H1 (cell line): ENCODE measurements at regions not wholly inside any gene's neighbourhood (a gene's known extent, or its start where the extent isn't known, plus 50 kb on each side); places are given as distances from the start of the nearest gene placed in this dataset.

Source experiments
- CTCF ChIA-PET: fragments of 300-600 bp; sonication (Branson Sonifier 250); formaldehyde crosslinking; loops from one replicate; lab custom pipeline; 2021; ENCODE audit not compliant: partially characterized antibody; lab: Charles Lee
- POLR2A ChIA-PET: fragments of 300-600 bp; sonication (Branson Sonifier 250); formaldehyde crosslinking; loops from one replicate; lab custom pipeline; 2021; ENCODE audit warnings: inconsistent platforms; ENCODE audit not compliant: partially characterized antibody; lab: Charles Lee
- DNase-seq, 2 experiments: peaks; one replicate each; pipeline versions ENCODE4 v3.0.0 to v3.0.0-alpha.2; 2010 to 2022; ENCODE audit warnings: low spot score in 2 of 2, low read depth in 1 of 2, mixed read lengths in 1 of 2
- FAIRE-seq: peaks from 2 replicates; lab custom pipeline; 2011; peaks lifted over from hg19 to GRCh38; lab: Jason Lieb, UNC
- H2AFZ ChIP-seq: 2 replicates; pipeline ENCODE4 v1.8.1; 2012; ENCODE audit warnings: low read length, inconsistent platforms
- H2AK5ac ChIP-seq: 2 replicates; pipeline ENCODE4 v1.6.1; 2013; ENCODE audit warnings: low read depth, low read length
- H2BK120ac ChIP-seq: replicated peaks from 2 replicates; pipeline ENCODE3; 2013; ENCODE audit warnings: low read depth, low read length, inconsistent platforms
- H2BK12ac ChIP-seq: 2 replicates; pipeline ENCODE4 v1.6.1; 2013; ENCODE audit warnings: low read depth, low read length
- H2BK15ac ChIP-seq: 2 replicates; pipeline ENCODE4 v1.6.1; 2013; ENCODE audit warnings: low read length
- H2BK20ac ChIP-seq: 2 replicates; pipeline ENCODE4 v1.6.1; 2013; ENCODE audit warnings: low read length
- H2BK5ac ChIP-seq: 2 replicates; pipeline ENCODE4 v1.6.1; 2013; ENCODE audit warnings: low read depth, low read length
- H3K14ac ChIP-seq: 2 replicates; pipeline ENCODE4 v1.6.1; 2013; ENCODE audit warnings: inconsistent platforms; ENCODE audit not compliant: insufficient read length
- H3K18ac ChIP-seq: 2 replicates; pipeline ENCODE4 v1.6.1; 2013; ENCODE audit warnings: low read length; ENCODE audit errors: extremely low read depth
- H3K23ac ChIP-seq: 2 replicates; pipeline ENCODE4 v1.6.1; 2013; ENCODE audit warnings: inconsistent platforms; ENCODE audit not compliant: insufficient read length
- H3K23me2 ChIP-seq: 2 replicates; pipeline ENCODE4 v1.6.1; 2013; ENCODE audit warnings: low read depth, low read length
- H3K27ac ChIP-seq: 2 replicates; pipeline ENCODE4 v1.6.1; 2011; ENCODE audit warnings: low read depth, low read length, inconsistent platforms
- H3K27me3 ChIP-seq, 4 experiments: replicated peaks in 1 of 4; 1 replicate in 1 of 4; 2 replicates in 3 of 4; pipeline versions ENCODE4 v1.6.1 to v1.8.1; 2011 to 2013; ENCODE audit warnings: low read length in 3 of 4, mild to moderate bottlenecking in 3 of 4, inconsistent platforms in 2 of 4, mixed read lengths in 2 of 4, moderate library complexity in 1 of 4; ENCODE audit not compliant: control insufficient read depth in 3 of 4, insufficient read depth in 3 of 4; ENCODE audit errors: extremely low read depth in 1 of 4
- H3K36me3 ChIP-seq, 4 experiments: 2 replicates each; pipeline versions ENCODE4 v1.6.1 to v1.8.1; 2011 to 2013; ENCODE audit warnings: mild to moderate bottlenecking in 4 of 4, low read length in 3 of 4, moderate library complexity in 2 of 4, control low read depth in 1 of 4, inconsistent platforms in 1 of 4; ENCODE audit not compliant: insufficient read depth in 4 of 4, control insufficient read depth in 2 of 4
- H3K4ac ChIP-seq: replicated peaks from 2 replicates; pipeline ENCODE3; 2013; ENCODE audit warnings: low read length, low read depth, mixed read lengths, inconsistent platforms; ENCODE audit not compliant: insufficient read length
- H3K4me1 ChIP-seq, 4 experiments: replicated peaks in 1 of 4; 1 replicate in 1 of 4; 2 replicates in 3 of 4; pipeline versions ENCODE4 v1.6.1 to v1.8.1; 2011 to 2013; ENCODE audit warnings: low read length in 3 of 4, inconsistent platforms in 2 of 4, mixed read lengths in 1 of 4; ENCODE audit not compliant: insufficient read depth in 4 of 4, control insufficient read depth in 3 of 4
- H3K4me2 ChIP-seq, 2 experiments: 2 replicates each; pipeline versions ENCODE4 v1.6.1 to v1.8.1; 2011 to 2013; ENCODE audit warnings: low read depth in 2 of 2, low read length in 2 of 2, control low read depth in 1 of 2, inconsistent platforms in 1 of 2, mild to moderate bottlenecking in 1 of 2; ENCODE audit not compliant: insufficient read depth in 1 of 2
- H3K4me3 ChIP-seq, 4 experiments: fragments of 200-600, 300-600 bp in 1 of 4; sonication (generic), shearing (Covaris generic), sonication (Bioruptor Twin) in 1 of 4; 2 replicates each; pipeline versions ENCODE4 v1.5.1 to v1.8.1; 2011 to 2016; ENCODE audit warnings: low read length in 4 of 4, low read depth in 3 of 4, control low read depth in 2 of 4, inconsistent platforms in 2 of 4, mild to moderate bottlenecking in 2 of 4, mixed read lengths in 1 of 4, moderate library complexity in 1 of 4; ENCODE audit not compliant: insufficient read depth in 2 of 4; ENCODE audit errors: extremely low read depth in 1 of 4
- H3K56ac ChIP-seq: replicated peaks from 2 replicates; pipeline ENCODE3; 2013; ENCODE audit warnings: low read depth, mild to moderate bottlenecking, mixed read lengths, low read length, inconsistent platforms; ENCODE audit not compliant: insufficient read length
- H3K79me1 ChIP-seq: 2 replicates; pipeline ENCODE4 v1.6.1; 2013; ENCODE audit warnings: low read depth, low read length, control low read depth
- H3K79me2 ChIP-seq, 2 experiments: 2 replicates each; pipeline versions ENCODE4 v1.6.1 to v1.8.1; 2012 to 2013; ENCODE audit warnings: low read length in 2 of 2, mild to moderate bottlenecking in 2 of 2, inconsistent platforms in 1 of 2; ENCODE audit not compliant: insufficient read depth in 2 of 2, control insufficient read depth in 1 of 2
- H3K9ac ChIP-seq, 4 experiments: replicated peaks in 1 of 4; 1 replicate in 1 of 4; 2 replicates in 3 of 4; pipeline versions ENCODE4 v1.6.1 to v1.8.1; 2011 to 2013; ENCODE audit warnings: low read depth in 3 of 4, low read length in 3 of 4, control low read depth in 2 of 4, mild to moderate bottlenecking in 2 of 4, moderate library complexity in 2 of 4, inconsistent platforms in 1 of 4; ENCODE audit errors: extremely low read depth in 1 of 4
- H3K9me3 ChIP-seq, 2 experiments: 2 replicates each; pipeline versions ENCODE4 v1.6.1 to v1.8.1; 2012 to 2013; ENCODE audit warnings: mild to moderate bottlenecking in 2 of 2, moderate library complexity in 2 of 2, control low read depth in 1 of 2, inconsistent platforms in 1 of 2, low read depth in 1 of 2, low read length in 1 of 2, mixed read lengths in 1 of 2; ENCODE audit not compliant: insufficient read depth in 2 of 2
- H4K20me1 ChIP-seq, 2 experiments: replicated peaks in 1 of 2; 2 replicates each; pipeline versions ENCODE3 to v1.8.1; 2011 to 2013; ENCODE audit warnings: inconsistent platforms in 2 of 2, low read length in 2 of 2, mild to moderate bottlenecking in 1 of 2; ENCODE audit not compliant: insufficient read depth in 2 of 2, control insufficient read depth in 1 of 2
- H4K5ac ChIP-seq: 2 replicates; pipeline ENCODE4 v1.6.1; 2013; ENCODE audit warnings: low read length, low read depth, mixed read lengths, inconsistent platforms; ENCODE audit not compliant: insufficient read length
- H4K8ac ChIP-seq: 2 replicates; pipeline ENCODE4 v1.8.0; 2013; ENCODE audit warnings: mild to moderate bottlenecking, moderate library complexity, low read length, inconsistent platforms; ENCODE audit not compliant: insufficient read depth; ENCODE audit errors: extremely low read depth
- H4K91ac ChIP-seq: replicated peaks from 2 replicates; pipeline ENCODE3; 2013; ENCODE audit warnings: low read length, mixed read lengths, inconsistent platforms; ENCODE audit not compliant: insufficient read length
- BCL11A ChIP-seq, 2 experiments: IDR thresholded peaks; one replicate each; pipeline ENCODE4 v1.6.1; 2011; ENCODE audit warnings: low read depth in 2 of 2, low read length in 2 of 2, mild to moderate bottlenecking in 2 of 2
- CEBPB ChIP-seq: IDR thresholded peaks from 2 replicates; pipeline ENCODE4 v1.6.1; 2012; ENCODE audit warnings: low read depth, low read length
- EZH2 ChIP-seq: fragments of 200-600 bp; sonication (generic); IDR thresholded peaks from 2 replicates; pipeline ENCODE4 v1.7.1; 2012; ENCODE audit warnings: low read depth, mild to moderate bottlenecking, moderate library complexity, low read length, inconsistent platforms; ENCODE audit not compliant: severe bottlenecking
- MAX ChIP-seq: IDR thresholded peaks from 2 replicates; pipeline ENCODE4 v1.6.1; 2012; ENCODE audit warnings: inconsistent platforms
- WGBS, 2 experiments: shearing (Covaris generic) in 1 of 2; methylation state at CpG; one replicate each; pipeline versions ENCODE4 v1.1.6 to v1.1.7; 2013 to 2015; ENCODE audit warnings: low lambda C conversion rate in 2 of 2, mixed read lengths in 2 of 2, inconsistent platforms in 1 of 2, low coverage in 1 of 2, missing lambda C conversion rate in 1 of 2; ENCODE audit not compliant: insufficient replicate concordance in 2 of 2, insufficient coverage in 1 of 2, insufficient read length in 1 of 2; ENCODE audit errors: extremely low coverage in 1 of 2, missing lambda C conversion rate in 1 of 2; 5-methylcytosine and 5-hydroxymethylcytosine counted together

GRCh38 chr12:28883406-28883997 lies 265.6 kb upstream of the FAR2 start:
- Histone ChIP-seq H2BK15ac (no peak overlapping the region), H3K79me2 (no peaks in the 10 kb centered on the region), H3K56ac (no peak overlapping the region), H4K20me1 (no peaks in the 10 kb centered on the region), H3K79me1 (no peaks in the 10 kb centered on the region), H3K9ac (no peak overlapping the region), H3K23me2 (no peaks in the 10 kb centered on the region), H2BK20ac (no peak overlapping the region), H3K36me3 (no peaks in the 10 kb centered on the region), H3K23ac (no peak overlapping the region), H3K4me2 (no peak overlapping the region), H3K27ac (no peak overlapping the region), H3K4me3 (no peak overlapping the region), H3K14ac (no peak overlapping the region), H2AFZ (no peak overlapping the region), H2BK5ac (no peak overlapping the region), H3K9me3 (no peaks in the 10 kb centered on the region), H4K8ac (no peak overlapping the region), H2AK5ac (no peak overlapping the region), H3K27me3 (no peaks in the 10 kb centered on the region), H2BK120ac (no peak overlapping the region), H3K18ac (no peak overlapping the region), H2BK12ac (no peak overlapping the region), H3K4me1 (no peaks in the 10 kb centered on the region), H3K4ac (no peak overlapping the region), H4K5ac (no peak overlapping the region), H4K91ac (no peak overlapping the region)
- FAIRE-seq (no peak), DNase-seq (no peak)
- ChIA-PET POLR2A (interaction anchor here (0.6 kb wide), 1 partner anchor 830 kb away, joined by 3 read pairs; no protein-coding TSS in a partner anchor), CTCF (interaction anchor here (0.6 to 1.6 kb wide), 3 partner anchors 32 to 589 kb away, joined by 3 read pairs; no protein-coding TSS in a partner anchor)
- WGBS, 2 experiments: 87% methylated on average over 2 of the region's 2 CpGs; no CpG with 5 or more reads in 1 of the 2 experiments
- TF ChIP-seq MAX: no peak
- TF ChIP-seq CEBPB: no peak
- no peak for TF ChIP-seq BCL11A (IDR thresholded peaks at IDR 0.05; ENCODE audit: low read depth in 2 of 2, low read length in 2 of 2)
- no peak for TF ChIP-seq EZH2
